ENCODE measurements at regions not wholly inside any gene's neighbourhood (a gene's known extent, or its start where the extent isn't known, plus 50 kb on each side); places are given as distances from the start of the nearest gene placed in this dataset.
"Not testable (repeated sequence)": the region's sequence is repeated elsewhere in the genome, so short reads cannot be mapped to it uniquely, and the experiment has no call there.

DNA sequence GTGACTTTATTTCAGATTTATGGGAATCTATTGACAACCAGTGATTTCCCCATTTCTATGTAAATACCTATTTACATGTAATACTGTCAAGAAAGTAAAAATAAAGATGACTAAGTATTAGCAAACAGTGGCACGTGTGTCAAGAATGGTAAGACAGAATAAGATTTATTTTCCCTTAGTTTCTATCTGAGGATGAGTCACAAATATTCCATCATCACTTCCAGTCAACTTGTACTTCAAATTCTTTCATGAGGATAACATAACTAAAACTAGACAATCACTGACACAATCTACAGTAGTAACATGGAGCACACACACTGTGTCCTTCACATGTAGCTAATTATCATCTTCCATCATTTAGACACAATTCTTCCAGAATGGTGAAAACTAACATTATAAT lies 625.3 kb upstream of the PCDH7 start:
- no peaks in the 10 kb centered on the region for H3K9me3 ChIP-seq (ENCODE audit: control insufficient read depth, insufficient read depth, low read length)
- H3K36me3 ChIP-seq (ENCODE audit: control insufficient read depth, insufficient read depth, low read length): no peaks in the 10 kb centered on the region
- H3K9ac ChIP-seq (ENCODE audit: low read depth, low read length): no peak overlapping the region

DNA sequence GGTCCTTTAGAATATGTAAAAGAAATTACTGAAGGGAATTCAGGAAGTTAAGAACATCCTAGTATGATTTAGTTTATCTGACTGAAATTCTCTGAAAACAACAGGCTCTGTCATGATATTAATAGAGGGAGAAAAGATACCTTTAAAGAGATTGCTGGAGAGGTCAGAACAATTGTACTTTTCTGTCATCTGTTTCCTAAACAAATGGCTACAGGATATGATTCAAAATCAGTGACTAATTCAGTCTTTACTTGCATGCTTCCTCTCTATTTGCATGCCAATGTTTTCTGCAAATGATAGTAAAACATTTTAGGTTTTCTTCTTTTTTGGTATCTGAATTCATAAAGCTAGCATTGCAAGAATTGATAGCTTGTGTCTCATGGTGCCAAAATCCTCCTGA lies 616.7 kb upstream of the PCDH7 start:
- Histone ChIP-seq H3K4me3 (ENCODE audit: low read depth, low read length) (no peak overlapping the region), H3K9me3 (ENCODE audit: control insufficient read depth, insufficient read depth, low read length) (peaks cover 5% of the 10 kb centered on the region), H3K36me3 (ENCODE audit: control insufficient read depth, insufficient read depth, low read length) (no peaks in the 10 kb centered on the region), H3K4me1 (ENCODE audit: control insufficient read depth, insufficient read depth, low read length) (no peaks in the 10 kb centered on the region), H3K27me3 (ENCODE audit: control insufficient read depth, insufficient read depth, low read length) (no peaks in the 10 kb centered on the region), H3K9ac (ENCODE audit: low read depth, low read length) (no peak overlapping the region)

More for the DNA sequence above, 625.3 kb upstream of the PCDH7 start:
- no peaks in the 10 kb centered on the region for H3K27me3 ChIP-seq (ENCODE audit: control insufficient read depth, insufficient read depth, low read length)
- no peak overlapping the region for H3K4me3 ChIP-seq (ENCODE audit: low read depth, low read length)
- H3K4me1 ChIP-seq (ENCODE audit: control insufficient read depth, insufficient read depth, low read length): no peaks in the 10 kb centered on the region

DNA sequence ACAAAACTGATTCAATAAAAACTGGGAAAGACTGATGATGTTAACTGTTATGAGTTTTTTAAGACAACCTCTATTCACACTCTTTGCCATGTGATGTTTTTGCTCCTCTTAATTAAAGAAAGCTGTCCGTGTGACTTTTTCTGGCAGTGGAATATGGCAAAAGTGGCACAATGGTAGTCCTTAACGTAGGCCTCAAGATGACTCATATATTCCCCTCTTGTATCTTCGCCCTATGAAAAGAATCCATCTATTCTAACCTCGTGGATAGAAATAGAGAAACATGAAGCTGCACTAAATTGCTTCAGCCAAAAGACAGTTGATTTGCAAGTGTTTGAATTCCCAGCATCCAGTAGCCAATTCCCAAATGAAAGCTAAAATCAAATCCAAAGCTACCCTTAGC lies 603.8 kb upstream of the PCDH7 start:
- Histone ChIP-seq H3K4me1 (ENCODE audit: control insufficient read depth, insufficient read depth, low read length) (no peaks in the 10 kb centered on the region), H3K9ac (ENCODE audit: low read depth, low read length) (no peak overlapping the region), H3K36me3 (ENCODE audit: control insufficient read depth, insufficient read depth, low read length) (no peaks in the 10 kb centered on the region), H3K4me3 (ENCODE audit: low read depth, low read length) (no peak overlapping the region), H3K9me3 (ENCODE audit: control insufficient read depth, insufficient read depth, low read length) (no peaks in the 10 kb centered on the region), H3K27me3 (ENCODE audit: control insufficient read depth, insufficient read depth, low read length) (no peaks in the 10 kb centered on the region)

DNA sequence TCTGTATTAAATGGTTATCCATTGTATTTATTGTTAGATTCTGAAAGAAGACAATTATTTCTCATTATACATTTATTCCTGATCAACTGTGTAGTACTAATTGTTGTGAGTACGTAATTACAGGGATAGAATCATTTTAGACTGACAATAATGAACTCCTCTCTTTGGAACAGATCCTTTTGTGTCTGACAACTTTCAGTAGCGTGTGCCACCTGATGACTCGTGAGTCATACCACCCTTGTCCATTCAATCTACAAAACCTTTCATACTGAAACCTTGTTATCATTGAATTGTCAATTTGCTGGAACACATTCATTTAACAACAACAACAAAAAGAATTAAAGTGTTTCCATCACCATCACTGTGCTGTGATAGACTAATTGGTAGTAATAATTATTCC lies 602.7 kb upstream of the PCDH7 start:
- no peaks in the 10 kb centered on the region for H3K36me3 ChIP-seq (ENCODE audit: control insufficient read depth, insufficient read depth, low read length)

DNA sequence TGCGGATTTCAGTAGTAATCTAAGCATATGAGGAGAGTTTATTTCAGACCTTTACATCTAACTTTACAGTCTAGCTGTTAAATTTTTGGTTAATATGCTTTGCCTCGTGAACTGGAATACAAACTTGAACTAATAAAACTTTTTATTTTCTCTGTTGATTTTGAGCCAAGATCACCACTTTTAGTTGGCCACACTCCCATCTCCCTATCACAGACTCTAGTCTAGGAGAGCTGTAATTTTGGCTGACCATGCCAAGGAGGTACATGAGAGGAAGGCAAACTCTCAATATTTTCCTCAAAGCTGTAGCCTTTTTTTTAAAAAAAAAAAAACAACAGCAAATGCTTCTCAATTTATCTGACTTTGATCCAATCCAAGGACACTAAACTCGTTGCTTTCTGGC lies 597.5 kb upstream of the PCDH7 start:
- Histone ChIP-seq H3K9ac (ENCODE audit: low read depth, low read length) (no peak overlapping the region), H3K27me3 (ENCODE audit: control insufficient read depth, insufficient read depth, low read length) (no peaks in the 10 kb centered on the region), H3K4me3 (ENCODE audit: low read depth, low read length) (no peak overlapping the region), H3K9me3 (ENCODE audit: control insufficient read depth, insufficient read depth, low read length) (no peaks in the 10 kb centered on the region), H3K36me3 (ENCODE audit: control insufficient read depth, insufficient read depth, low read length) (no peaks in the 10 kb centered on the region), H3K4me1 (ENCODE audit: control insufficient read depth, insufficient read depth, low read length) (no peaks in the 10 kb centered on the region)

More for the DNA sequence above, 602.7 kb upstream of the PCDH7 start:
- Histone ChIP-seq H3K9me3 (ENCODE audit: control insufficient read depth, insufficient read depth, low read length) (no peaks in the 10 kb centered on the region), H3K27me3 (ENCODE audit: control insufficient read depth, insufficient read depth, low read length) (no peaks in the 10 kb centered on the region), H3K9ac (ENCODE audit: low read depth, low read length) (no peak overlapping the region), H3K4me1 (ENCODE audit: control insufficient read depth, insufficient read depth, low read length) (no peaks in the 10 kb centered on the region), H3K4me3 (ENCODE audit: low read depth, low read length) (no peak overlapping the region)

DNA sequence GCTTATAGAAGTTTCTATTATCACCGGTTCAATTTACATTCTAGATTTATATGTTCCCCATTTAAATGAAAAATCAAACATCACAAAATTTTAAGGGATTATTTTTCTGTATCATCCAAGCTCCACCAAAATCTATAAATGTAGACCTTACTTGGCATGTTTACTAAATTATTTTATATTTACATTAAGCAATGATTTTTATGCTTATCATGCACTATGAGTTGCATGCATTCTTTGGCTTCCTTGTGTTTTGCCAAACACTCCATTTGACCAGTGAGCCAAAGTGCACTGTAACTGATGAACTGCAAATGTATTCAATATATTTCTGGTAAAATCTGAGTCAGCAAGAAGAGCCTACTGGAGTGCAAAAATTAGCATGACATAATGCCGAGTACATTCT lies 595.5 kb upstream of the PCDH7 start:
- H3K27me3 ChIP-seq (ENCODE audit: control insufficient read depth, insufficient read depth, low read length); H3K9ac ChIP-seq (ENCODE audit: low read depth, low read length); H3K36me3 ChIP-seq (ENCODE audit: control insufficient read depth, insufficient read depth, low read length); H3K9me3 ChIP-seq (ENCODE audit: control insufficient read depth, insufficient read depth, low read length); H3K4me1 ChIP-seq (ENCODE audit: control insufficient read depth, insufficient read depth, low read length); H3K4me3 ChIP-seq (ENCODE audit: low read depth, low read length): not testable (repeated sequence)

DNA sequence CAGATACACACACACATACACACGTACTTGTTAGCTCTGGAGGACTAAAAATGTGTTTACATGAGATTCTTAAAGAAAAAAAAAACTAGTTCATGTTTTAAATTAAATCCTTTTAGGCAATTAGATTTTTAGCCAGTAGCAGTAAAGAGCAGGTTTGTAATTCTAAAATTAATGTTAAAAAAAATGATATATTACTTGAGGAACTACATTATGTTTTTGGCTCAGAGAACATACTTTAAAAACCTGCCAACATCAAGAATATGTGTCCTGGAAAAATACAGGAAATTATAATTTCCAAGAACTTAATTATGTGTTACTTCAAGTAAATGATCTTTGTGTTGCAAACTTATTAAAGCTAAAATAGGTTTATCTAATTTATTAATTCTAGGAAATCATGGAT lies 594.3 kb upstream of the PCDH7 start:
- no peak overlapping the region for H3K4me3 ChIP-seq (ENCODE audit: low read depth, low read length)
- H3K9ac ChIP-seq (ENCODE audit: low read depth, low read length): no peak overlapping the region

DNA sequence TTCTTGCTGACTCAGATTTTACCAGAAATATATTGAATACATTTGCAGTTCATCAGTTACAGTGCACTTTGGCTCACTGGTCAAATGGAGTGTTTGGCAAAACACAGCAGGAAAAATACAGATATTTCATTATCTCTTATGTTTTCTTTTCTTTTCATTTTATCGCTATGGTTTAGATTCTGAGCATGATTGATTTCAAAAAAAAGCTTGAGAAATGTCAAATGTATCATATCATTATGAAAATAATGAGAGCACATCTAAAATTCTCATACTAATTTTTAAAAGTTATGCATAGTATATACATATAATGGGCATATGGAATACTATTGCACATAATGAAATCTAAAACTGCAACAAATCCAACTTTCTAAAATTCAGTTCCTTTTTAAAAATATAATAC lies 593.8 kb upstream of the PCDH7 start:
- Histone ChIP-seq H3K36me3 (ENCODE audit: control insufficient read depth, insufficient read depth, low read length) (no peaks in the 10 kb centered on the region), H3K4me3 (ENCODE audit: low read depth, low read length) (no peak overlapping the region), H3K4me1 (ENCODE audit: control insufficient read depth, insufficient read depth, low read length) (no peaks in the 10 kb centered on the region), H3K9ac (ENCODE audit: low read depth, low read length) (no peak overlapping the region), H3K9me3 (ENCODE audit: control insufficient read depth, insufficient read depth, low read length) (no peaks in the 10 kb centered on the region), H3K27me3 (ENCODE audit: control insufficient read depth, insufficient read depth, low read length) (no peaks in the 10 kb centered on the region)

More for the DNA sequence above, 594.3 kb upstream of the PCDH7 start:
- Histone ChIP-seq H3K4me1 (ENCODE audit: control insufficient read depth, insufficient read depth, low read length) (no peaks in the 10 kb centered on the region), H3K36me3 (ENCODE audit: control insufficient read depth, insufficient read depth, low read length) (no peaks in the 10 kb centered on the region), H3K27me3 (ENCODE audit: control insufficient read depth, insufficient read depth, low read length) (no peaks in the 10 kb centered on the region), H3K9me3 (ENCODE audit: control insufficient read depth, insufficient read depth, low read length) (no peaks in the 10 kb centered on the region)

DNA sequence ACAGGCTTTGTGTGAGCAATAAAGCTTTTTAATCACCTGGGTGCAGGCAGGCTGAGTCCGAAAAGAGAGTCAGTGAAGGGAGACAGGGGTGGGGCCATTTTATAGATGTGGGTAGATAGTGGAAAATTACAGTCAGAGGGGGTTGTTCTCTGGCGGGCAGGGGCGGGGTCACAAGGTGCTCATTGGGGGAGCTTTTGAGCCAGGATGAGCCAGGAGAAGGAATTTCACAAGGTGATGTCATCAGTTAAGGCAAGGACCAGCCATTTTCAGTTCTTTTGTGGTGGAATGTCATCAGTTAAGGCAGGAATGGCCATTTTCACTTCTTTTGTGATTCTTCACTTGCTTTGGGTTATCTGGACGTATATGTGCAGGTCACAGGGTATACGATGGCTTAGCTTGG lies 571.3 kb upstream of the PCDH7 start:
- H3K27me3 ChIP-seq (ENCODE audit: control insufficient read depth, insufficient read depth, low read length); H3K4me3 ChIP-seq (ENCODE audit: low read depth, low read length); H3K9ac ChIP-seq (ENCODE audit: low read depth, low read length); H3K9me3 ChIP-seq (ENCODE audit: control insufficient read depth, insufficient read depth, low read length); H3K36me3 ChIP-seq (ENCODE audit: control insufficient read depth, insufficient read depth, low read length): not testable (repeated sequence)
- H3K4me1 ChIP-seq (ENCODE audit: control insufficient read depth, insufficient read depth, low read length): peaks cover 17% of the 10 kb centered on the region

DNA sequence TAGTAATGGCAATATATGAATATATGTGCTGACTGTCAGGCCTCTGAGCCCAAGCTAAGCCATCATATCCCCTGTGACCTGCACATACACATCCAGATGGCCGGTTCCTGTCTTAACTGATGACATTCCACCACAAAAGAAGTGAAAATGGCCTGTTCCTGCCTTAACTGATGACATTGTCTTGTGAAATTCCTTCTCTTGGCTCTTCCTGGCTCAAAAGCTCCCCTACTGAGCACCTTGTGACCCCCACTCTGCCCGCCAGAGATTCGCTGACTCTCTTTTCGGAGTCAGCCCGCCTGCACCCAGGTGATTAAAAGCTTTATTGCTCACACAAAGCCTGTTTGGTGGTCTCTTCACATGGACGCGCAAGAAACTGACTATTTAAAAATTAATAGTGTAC lies 570.6 kb upstream of the PCDH7 start:
- H3K27me3 ChIP-seq (ENCODE audit: control insufficient read depth, insufficient read depth, low read length); H3K4me3 ChIP-seq (ENCODE audit: low read depth, low read length); H3K9me3 ChIP-seq (ENCODE audit: control insufficient read depth, insufficient read depth, low read length); H3K36me3 ChIP-seq (ENCODE audit: control insufficient read depth, insufficient read depth, low read length): not testable (repeated sequence)
- Histone ChIP-seq H3K9ac (ENCODE audit: low read depth, low read length) (peak overlapping the region; percentile 3), H3K4me1 (ENCODE audit: control insufficient read depth, insufficient read depth, low read length) (peaks cover 17% of the 10 kb centered on the region)

DNA sequence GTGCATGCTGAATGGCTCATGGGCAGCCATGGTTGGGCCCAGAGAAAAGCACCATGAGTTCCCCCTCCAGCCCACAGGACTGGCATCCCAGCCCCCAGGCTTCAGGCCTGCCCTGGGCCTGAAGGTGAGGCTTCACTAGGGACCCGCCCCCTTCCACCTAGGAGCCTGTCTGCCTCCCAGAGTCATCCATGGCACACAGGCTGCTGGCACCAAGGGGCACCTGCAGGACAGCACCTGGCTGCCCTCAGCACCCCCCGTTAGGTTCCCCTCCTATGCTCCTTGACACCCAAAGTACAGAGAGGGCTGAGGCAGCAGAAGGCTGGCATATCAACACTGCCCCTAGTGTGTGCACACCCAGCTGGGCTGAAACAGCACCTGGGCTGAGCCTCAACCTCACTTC lies 566.7 kb upstream of the PCDH7 start:
- H3K4me3 ChIP-seq (ENCODE audit: low read depth, low read length): no peak overlapping the region

DNA sequence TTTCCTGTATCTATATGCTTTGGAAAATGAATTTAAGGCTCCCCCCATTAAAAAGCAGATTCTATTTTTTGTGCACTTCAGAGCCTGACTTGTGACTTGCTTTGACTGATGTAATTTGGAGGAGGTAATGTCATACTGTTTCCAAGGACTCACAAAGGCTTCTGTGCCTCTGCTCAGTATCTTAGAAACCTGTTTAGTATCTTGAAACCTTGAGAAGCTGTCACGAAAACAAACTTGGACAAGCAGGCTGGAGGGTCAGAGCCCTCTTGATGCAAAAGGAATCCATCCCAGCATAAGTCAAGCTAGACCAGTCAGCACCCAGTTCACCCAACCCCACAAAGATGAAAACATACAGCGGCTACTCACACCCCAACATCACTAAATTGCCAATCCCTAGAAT lies 560.0 kb upstream of the PCDH7 start:
- H3K4me3 ChIP-seq (ENCODE audit: low read depth, low read length): no peak overlapping the region
- no peaks in the 10 kb centered on the region for H3K4me1 ChIP-seq (ENCODE audit: control insufficient read depth, insufficient read depth, low read length)
- H3K9ac ChIP-seq (ENCODE audit: low read depth, low read length): no peak overlapping the region
- no peaks in the 10 kb centered on the region for H3K9me3 ChIP-seq (ENCODE audit: control insufficient read depth, insufficient read depth, low read length)
- no peaks in the 10 kb centered on the region for H3K36me3 ChIP-seq (ENCODE audit: control insufficient read depth, insufficient read depth, low read length)
- no peaks in the 10 kb centered on the region for H3K27me3 ChIP-seq (ENCODE audit: control insufficient read depth, insufficient read depth, low read length)

More for the DNA sequence above, 566.7 kb upstream of the PCDH7 start:
- Histone ChIP-seq H3K4me1 (ENCODE audit: control insufficient read depth, insufficient read depth, low read length) (peaks cover 14% of the 10 kb centered on the region), H3K36me3 (ENCODE audit: control insufficient read depth, insufficient read depth, low read length) (peaks cover 4% of the 10 kb centered on the region), H3K9ac (ENCODE audit: low read depth, low read length) (no peak overlapping the region), H3K9me3 (ENCODE audit: control insufficient read depth, insufficient read depth, low read length) (no peaks in the 10 kb centered on the region), H3K27me3 (ENCODE audit: control insufficient read depth, insufficient read depth, low read length) (no peaks in the 10 kb centered on the region)

DNA sequence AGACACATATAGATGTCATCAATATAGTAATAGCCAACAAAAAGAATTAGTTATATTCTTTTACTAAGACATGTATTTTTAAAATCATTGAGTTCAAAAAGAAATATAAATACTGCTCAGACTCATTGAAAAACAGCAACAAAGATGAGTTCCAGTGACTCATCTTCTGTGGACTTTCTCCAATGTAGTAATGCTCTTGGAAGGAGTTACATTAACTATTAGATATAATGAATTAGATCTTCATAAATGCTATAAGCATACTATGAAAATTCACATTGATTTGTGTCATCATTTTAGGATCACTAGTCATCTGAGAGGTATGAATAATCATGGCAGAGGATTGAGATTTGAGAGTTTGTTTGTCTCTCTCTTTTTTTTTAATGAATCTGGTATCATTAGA lies 547.8 kb upstream of the PCDH7 start:
- H3K27me3 ChIP-seq (ENCODE audit: control insufficient read depth, insufficient read depth, low read length): no peaks in the 10 kb centered on the region
- H3K4me3 ChIP-seq (ENCODE audit: low read depth, low read length): no peak overlapping the region
- no peaks in the 10 kb centered on the region for H3K4me1 ChIP-seq (ENCODE audit: control insufficient read depth, insufficient read depth, low read length)
- no peaks in the 10 kb centered on the region for H3K36me3 ChIP-seq (ENCODE audit: control insufficient read depth, insufficient read depth, low read length)
- H3K9ac ChIP-seq (ENCODE audit: low read depth, low read length): no peak overlapping the region
- no peaks in the 10 kb centered on the region for H3K9me3 ChIP-seq (ENCODE audit: control insufficient read depth, insufficient read depth, low read length)
